NCI-H1092 treated with DMSO at 0.1 percent for 48 hours (cell line): ENCODE measurements at regions not wholly inside any gene's neighbourhood (a gene's known extent, or its start where the extent isn't known, plus 50 kb on each side); places are given as distances from the start of the nearest gene placed in this dataset.
"Not testable (repeated sequence)": the region's sequence is repeated elsewhere in the genome, so short reads cannot be mapped to it uniquely, and the experiment has no call there.

Experiments used
- DNase-seq: peaks from one replicate; lab custom pipeline; 2025; lab: John Stamatoyannopoulos, UW

GRCh38 chr2:150267651-150268415, 219.6 kb downstream of the RND3 start:
- DNase-seq = no peak

GRCh38 chr2:150266931-150267330, 220.5 kb downstream of the RND3 start:
- no peak for DNase-seq

GRCh38 chr2:150264442-150264841, 223.0 kb downstream of the RND3 start:
- no peak for DNase-seq

GRCh38 chr2:150261691-150262090, 225.8 kb downstream of the RND3 start:
- no peak for DNase-seq

GRCh38 chr2:150260636-150261035, 226.8 kb downstream of the RND3 start:
- DNase-seq = no peak

- DNase-seq = no peak
Observed at GRCh38 chr2:150259746-150260145, 227.7 kb downstream of the RND3 start.

- no peak for DNase-seq
Observed at GRCh38 chr2:150258781-150259307, 228.6 kb downstream of the RND3 start.

GRCh38 chr2:150256736-150257135, 230.7 kb downstream of the RND3 start:
- DNase-seq = no peak

- DNase-seq = no peak
Observed at GRCh38 chr2:150255528-150255927, 231.9 kb downstream of the RND3 start.

GRCh38 chr2:150249735-150250134, 237.7 kb downstream of the RND3 start:
- not testable (repeated sequence) for DNase-seq

- no peak for DNase-seq
Observed at GRCh38 chr2:150247481-150247880, 240.0 kb downstream of the RND3 start.

GRCh38 chr2:150234787-150235446, 252.6 kb downstream of the RND3 start:
- no peak for DNase-seq

- DNase-seq = no peak
Observed at GRCh38 chr2:150232871-150233270, 254.6 kb downstream of the RND3 start.

- DNase-seq = no peak
Observed at GRCh38 chr2:150232321-150232720, 255.1 kb downstream of the RND3 start.

- DNase-seq = no peak
Observed at GRCh38 chr2:150230616-150231015, 256.9 kb downstream of the RND3 start.

GRCh38 chr2:150230004-150230403, 257.5 kb downstream of the RND3 start:
- DNase-seq = no peak

GRCh38 chr2:150228936-150229335, 258.5 kb downstream of the RND3 start:
- DNase-seq = no peak

- no peak for DNase-seq
Observed at GRCh38 chr2:150225030-150225429, 262.4 kb downstream of the RND3 start.

- no peak for DNase-seq
Observed at GRCh38 chr2:150224321-150224720, 263.1 kb downstream of the RND3 start.

GRCh38 chr2:150222942-150223341, 264.5 kb downstream of the RND3 start:
- no peak for DNase-seq

GRCh38 chr2:150222379-150222778, 265.1 kb downstream of the RND3 start:
- DNase-seq = no peak

- no peak for DNase-seq
Observed at GRCh38 chr2:150219861-150220260, 267.6 kb downstream of the RND3 start.

- DNase-seq = no peak
Observed at GRCh38 chr2:150215041-150215440, 272.4 kb downstream of the RND3 start.
